HCT116 (cell line): ENCODE measurements at regions not wholly inside any gene's neighbourhood (a gene's known extent, or its start where the extent isn't known, plus 50 kb on each side); places are given as distances from the start of the nearest gene placed in this dataset.
A peak's percentile ranks its signal among the peaks of the same experiment; 100 is the strongest.

Experiments used
- ATAC-seq: fragments of 200-7000 bp; cut with Tn5 transposase; 2 replicates; pipeline ENCODE4 v1.9.1; 2020; ENCODE audit warnings: mild to moderate bottlenecking, moderate library complexity
- BruUV-seq: library from RNA; stranded (reverse); fragments of 400-500 nt; replicated peaks from 2 replicates; lab custom pipeline; 2021; lab: Mats Ljungman, UMichigan
- CTCF ChIA-PET: fragments of 300-600 bp; sonication (Branson Sonifier 250); formaldehyde crosslinking; loops from one replicate; lab custom pipeline; 2021; ENCODE audit warnings: antibody characterized with exemption; lab: Charles Lee
- POLR2A ChIA-PET: fragments of 300-600, 350-600 bp; sonication (Branson Sonifier 250); formaldehyde crosslinking; loops from one replicate; lab custom pipeline; 2021; ENCODE audit warnings: antibody characterized with exemption; lab: Charles Lee
- RAD21 ChIA-PET, 2 experiments: fragments of 300-600 bp; sonication (Branson Sonifier 250); formaldehyde crosslinking; loops; one replicate each; lab custom pipeline; 2023; ENCODE audit warnings: low total read pairs in 2 of 2; ENCODE audit not compliant: uncharacterized antibody in 2 of 2, unreplicated experiment in 2 of 2, low non-redundant PET in 1 of 2; lab: Charles Lee
- DNase-seq: peaks from one replicate; pipeline ENCODE4 v3.0.0-alpha.2; 2010; ENCODE audit warnings: low read depth, low spot score
- H2AFZ ChIP-seq: fragments of 200-600 bp; shearing (Covaris generic), sonication (generic); 2 replicates; pipeline ENCODE4 v1.6.1; 2017; ENCODE audit warnings: low read depth, mixed run types, mixed read lengths, antibody characterized with exemption, low read length; ENCODE audit not compliant: poor library complexity, severe bottlenecking
- H3K27ac ChIP-seq: 2 replicates; pipeline ENCODE4 v1.5.1; 2012; ENCODE audit warnings: low read depth, low read length
- H3K27me3 ChIP-seq: fragments of 200-600 bp; sonication (generic); 2 replicates; pipeline ENCODE4 v1.6.1; 2016; ENCODE audit warnings: mixed run types, low read length, mixed read lengths; ENCODE audit not compliant: insufficient read depth
- H3K36me3 ChIP-seq, 2 experiments: fragments of 200-500 bp in 1 of 2; fragments of 200-600 bp in 1 of 2; sonication (Bioruptor generic) in 1 of 2; sonication (generic) in 1 of 2; 2 replicates each; pipeline versions ENCODE4 v1.5.1 to v1.6.1; 2014 to 2016; ENCODE audit warnings: low read length in 2 of 2, inconsistent platforms in 1 of 2, mixed read lengths in 1 of 2, mixed run types in 1 of 2; ENCODE audit not compliant: insufficient read depth in 2 of 2, control insufficient read depth in 1 of 2
- H3K4me1 ChIP-seq, 2 experiments: fragments of 200-600 bp in 1 of 2; sonication (generic) in 1 of 2; 2 replicates each; pipeline versions ENCODE4 v1.5.1 to v1.6.1; 2012 to 2017; ENCODE audit warnings: low read length in 2 of 2, inconsistent platforms in 1 of 2, mild to moderate bottlenecking in 1 of 2, mixed read lengths in 1 of 2, mixed run types in 1 of 2, moderate library complexity in 1 of 2; ENCODE audit not compliant: insufficient read depth in 2 of 2, control insufficient read depth in 1 of 2
- H3K4me2 ChIP-seq: fragments of 200-600 bp; sonication (generic); 2 replicates; pipeline ENCODE4 v1.6.1; 2017; ENCODE audit warnings: mixed run types, low read length, mixed read lengths
- H3K4me3 ChIP-seq, 2 experiments: fragments of 200-600 bp in 1 of 2; sonication (generic) in 1 of 2; replicated peaks in 1 of 2; 2 replicates each; pipeline ENCODE4 v1.5.1; 2011 to 2016; ENCODE audit warnings: low read length in 2 of 2, control low read depth in 1 of 2, low read depth in 1 of 2, mild to moderate bottlenecking in 1 of 2, mixed read lengths in 1 of 2, mixed run types in 1 of 2
- H3K79me2 ChIP-seq: fragments of 200-600 bp; sonication (generic); 2 replicates; pipeline ENCODE4 v1.6.1; 2017; ENCODE audit warnings: mild to moderate bottlenecking, mixed run types, low read length, moderate library complexity, mixed read lengths; ENCODE audit not compliant: insufficient read depth
- H3K9ac ChIP-seq: fragments of 200-600 bp; sonication (generic); 2 replicates; pipeline ENCODE4 v1.6.1; 2016; ENCODE audit warnings: low read length, mixed read lengths
- H3K9me2 ChIP-seq: fragments of 200-600 bp; sonication (generic), shearing (Covaris generic); 2 replicates; pipeline ENCODE4 v1.6.1; 2017; ENCODE audit warnings: mixed run types, mild to moderate bottlenecking, moderate library complexity; ENCODE audit not compliant: insufficient read depth
- H3K9me3 ChIP-seq, 2 experiments: fragments of 200-500 bp in 1 of 2; fragments of 200-600 bp in 1 of 2; sonication (Bioruptor generic) in 1 of 2; sonication (generic) in 1 of 2; 2 replicates each; pipeline ENCODE4 v1.6.1; 2014 to 2017; ENCODE audit warnings: low read length in 2 of 2, mixed read lengths in 2 of 2, inconsistent platforms in 1 of 2, low read depth in 1 of 2, mild to moderate bottlenecking in 1 of 2, mixed run types in 1 of 2, moderate library complexity in 1 of 2; ENCODE audit not compliant: control insufficient read depth in 1 of 2, insufficient read depth in 1 of 2
- H4K20me1 ChIP-seq: fragments of 200-600 bp; sonication (generic), shearing (Covaris generic); 2 replicates; pipeline ENCODE4 v1.6.1; 2017; ENCODE audit warnings: mixed run types, mild to moderate bottlenecking, moderate library complexity; ENCODE audit not compliant: insufficient read depth
- ATF3 ChIP-seq: IDR thresholded peaks from 2 replicates; pipeline ENCODE4 v1.6.1; 2012
- CBX3 ChIP-seq: IDR thresholded peaks from 2 replicates; pipeline ENCODE4 v1.6.1; 2012; ENCODE audit warnings: low read depth
- CEBPB ChIP-seq: IDR thresholded peaks from 2 replicates; pipeline ENCODE4 v1.6.1; 2012; ENCODE audit warnings: low read depth
- CTCF ChIP-seq, 3 experiments: fragments of 200-600 bp in 1 of 3; sonication (generic) in 1 of 3; IDR thresholded peaks in 2 of 3; conservative IDR thresholded peaks in 1 of 3; 2 replicates each; pipeline ENCODE4 v1.5.1; 2012 to 2017; ENCODE audit warnings: low read depth in 2 of 3, low read length in 2 of 3, antibody characterized with exemption in 1 of 3, borderline replicate concordance in 1 of 3, control low read depth in 1 of 3, mild to moderate bottlenecking in 1 of 3, mixed read lengths in 1 of 3, mixed run types in 1 of 3, moderate library complexity in 1 of 3; ENCODE audit not compliant: insufficient read depth in 1 of 3
- EGR1 ChIP-seq: IDR thresholded peaks from 2 replicates; pipeline ENCODE4 v1.6.1; 2012; ENCODE audit warnings: low read depth
- ELF1 ChIP-seq: IDR thresholded peaks from 2 replicates; pipeline ENCODE4 v1.6.1; 2012; ENCODE audit warnings: low read depth, borderline replicate concordance
- EZH2 ChIP-seq: fragments of 200-600 bp; sonication (generic); IDR thresholded peaks from 2 replicates; pipeline ENCODE4 v1.6.1; 2017; ENCODE audit warnings: antibody characterized with exemption, mixed run types
- JUND ChIP-seq: IDR thresholded peaks from 2 replicates; pipeline ENCODE4 v1.6.1; 2012
- POLR2A ChIP-seq: IDR thresholded peaks from 2 replicates; pipeline ENCODE4 v1.7.0; 2011; ENCODE audit warnings: borderline replicate concordance; ENCODE audit not compliant: insufficient read depth, insufficient read length; ENCODE audit errors: extremely low read depth
- RAD21 ChIP-seq: IDR thresholded peaks from 2 replicates; pipeline ENCODE4 v1.6.1; 2012; ENCODE audit warnings: low read depth, mild to moderate bottlenecking
- SIN3A ChIP-seq: IDR thresholded peaks from 2 replicates; pipeline ENCODE4 v1.6.1; 2012; ENCODE audit warnings: low read depth
- SP1 ChIP-seq: IDR thresholded peaks from 2 replicates; pipeline ENCODE4 v1.6.1; 2012; ENCODE audit warnings: low read depth
- TCF7L2 ChIP-seq: IDR thresholded peaks from 2 replicates; pipeline ENCODE4 v1.7.0; 2011; ENCODE audit warnings: borderline replicate concordance, inconsistent platforms; ENCODE audit not compliant: insufficient read depth, insufficient read length; ENCODE audit errors: extremely low read depth
- ZBTB33 ChIP-seq: IDR thresholded peaks from 2 replicates; pipeline ENCODE4 v1.6.1; 2011; ENCODE audit warnings: mild to moderate bottlenecking, low read length, moderate library complexity; ENCODE audit not compliant: insufficient replicate concordance; ENCODE audit errors: extremely low read depth
- ZFX ChIP-seq: fragments of 450-650 bp; IDR thresholded peaks from 2 replicates; pipeline ENCODE4 v1.6.1; 2017
- ZNF274 ChIP-seq: fragments of 200-500 bp; sonication (Bioruptor generic); IDR thresholded peaks from 2 replicates; pipeline ENCODE4 v1.6.1; 2014; ENCODE audit warnings: mild to moderate bottlenecking, low read depth, low read length, inconsistent platforms
- intact Hi-C: fragments of 100-400 bp; cut with micrococcal nuclease; formaldehyde crosslinking; loops from 2 replicates; pipeline ENCODE4 v1.10.0; 2022

GRCh38 chr11:104405277-104405676, 241.3 kb upstream of the PDGFD start:
- BruUV-seq = no TSS peak
- Histone ChIP-seq H3K27me3 (no peaks in the 10 kb centered on the region), H3K4me3 (no peak overlapping the region), H3K9ac (no peak overlapping the region), H3K9me3 (no peaks in the 10 kb centered on the region), H3K4me1 (peaks cover 0 to 17% of the 10 kb centered on the region in 2 experiments; a peak in 2 of 4 replicates), H3K27ac (no peak overlapping the region), H3K9me2 (no peaks in the 10 kb centered on the region), H3K79me2 (no peaks in the 10 kb centered on the region), H2AFZ (no peak overlapping the region), H3K4me2 (peak overlapping the region; percentile 35), H4K20me1 (no peaks in the 10 kb centered on the region), H3K36me3 (no peaks in the 10 kb centered on the region)
- DNase-seq = no peak
- ChIA-PET CTCF (no interaction called here), RAD21 (no interaction called here), POLR2A (no interaction called here)
- intact Hi-C loops = no loop called here
- TF ChIP-seq ATF3 (no peak), SIN3A (no peak), EZH2 (no peak), ZNF274 (no peak)
- ATAC-seq = no peak

DNA sequence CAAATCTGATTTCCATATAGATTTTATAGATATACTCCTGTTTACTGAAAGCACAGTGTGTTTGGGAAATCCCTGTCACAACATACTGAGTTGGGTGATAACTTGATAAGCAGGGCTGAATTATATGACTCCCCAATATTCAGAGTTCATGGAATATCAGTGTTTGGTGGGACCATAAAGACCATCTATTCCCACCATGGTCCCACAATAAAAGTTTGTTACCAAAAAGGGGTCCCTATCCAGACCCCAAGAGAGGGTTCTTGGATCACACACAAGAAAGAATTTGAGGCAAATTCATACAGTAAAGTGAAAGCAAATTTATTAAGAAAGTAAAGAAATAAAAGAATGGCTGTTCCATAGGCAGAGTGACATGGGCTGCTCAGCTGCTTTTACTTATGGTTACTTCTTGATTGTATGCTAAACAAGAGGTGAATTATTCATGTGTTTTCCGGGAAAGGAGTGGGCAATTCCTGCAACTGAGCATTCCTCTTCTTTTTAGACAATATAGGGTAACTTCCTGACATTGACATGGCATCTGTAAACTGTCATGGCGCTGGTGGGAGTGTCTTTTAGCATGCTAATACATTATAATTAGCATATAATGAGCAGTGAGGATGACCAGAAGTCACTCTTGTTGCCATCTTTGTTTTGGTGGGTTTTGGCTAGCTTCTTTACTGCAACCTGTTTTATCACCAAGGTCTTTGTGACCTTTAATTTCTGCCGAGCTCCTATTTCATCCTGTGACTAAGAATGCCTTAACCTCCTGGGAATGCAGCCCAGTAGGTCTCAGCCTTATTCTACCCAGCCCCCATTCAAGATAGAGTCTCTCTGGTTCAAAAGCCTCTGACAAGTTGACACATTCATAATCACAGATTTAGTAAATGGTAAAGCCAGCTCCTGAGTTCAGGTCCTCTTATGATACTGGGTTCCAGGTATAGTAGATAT, 240.6 kb upstream of the PDGFD start:
- Histone ChIP-seq H3K36me3 (no peaks in the 10 kb centered on the region), H3K27me3 (no peaks in the 10 kb centered on the region), H3K79me2 (no peaks in the 10 kb centered on the region), H3K27ac (no peak overlapping the region), H3K9me2 (no peaks in the 10 kb centered on the region), H3K4me3 (no peak overlapping the region), H4K20me1 (no peaks in the 10 kb centered on the region), H3K9ac (no peak overlapping the region), H3K4me2 (peak overlapping the region; percentile 35), H3K4me1 (peaks cover 0 to 17% of the 10 kb centered on the region in 2 experiments; a peak in 2 of 4 replicates), H3K9me3 (no peaks in the 10 kb centered on the region), H2AFZ (no peak overlapping the region)
- BruUV-seq = no TSS peak
- intact Hi-C loops = no loop called here
- ATAC-seq = no peak
- POLR2A ChIA-PET = interaction anchor here (2.5 kb wide), 1 partner anchor 10 kb away, joined by 11 read pairs; no protein-coding TSS in a partner anchor
- RAD21 ChIA-PET = no interaction called here
- CTCF ChIA-PET = no interaction called here
- no peak for DNase-seq
- TF ChIP-seq RAD21 (0 out of 2 replicates have a peak, but pooled peaks have one; percentile 17), CEBPB (no peak), JUND (0 out of 2 replicates have a peak, but pooled peaks have one; percentile 7), TCF7L2 (no peak), ELF1 (no peak), EGR1 (no peak), CTCF (IDR thresholded peaks at IDR 0.05 in 2 of 3, conservative IDR thresholded peaks at IDR 0.05 in 1 of 3; ENCODE audit: borderline replicate concordance in 1 of 3, insufficient read depth in 1 of 3, low read depth in 2 of 3, low read length in 2 of 3) (no peak), POLR2A (peak; percentile 52), ZFX (no peak), EZH2 (no peak), SP1 (peak; percentile 28; the same call in 1 of the 2 replicates), ZNF274 (no peak), CBX3 (0 out of 2 replicates have a peak, but pooled peaks have one; percentile 18), ZBTB33 (no peak)
